NCI-H1694 (cell line): ENCODE measurements at regions not wholly inside any gene's neighbourhood (a gene's known extent, or its start where the extent isn't known, plus 50 kb on each side); places are given as distances from the start of the nearest gene placed in this dataset.
A peak's percentile ranks its signal among the peaks of the same experiment; 100 is the strongest.
"Not testable (repeated sequence)": the region's sequence is repeated elsewhere in the genome, so short reads cannot be mapped to it uniquely, and the experiment has no call there.

Experiments
- DNase-seq: peaks from one replicate; lab custom pipeline; 2025; lab: John Stamatoyannopoulos, UW

DNA sequence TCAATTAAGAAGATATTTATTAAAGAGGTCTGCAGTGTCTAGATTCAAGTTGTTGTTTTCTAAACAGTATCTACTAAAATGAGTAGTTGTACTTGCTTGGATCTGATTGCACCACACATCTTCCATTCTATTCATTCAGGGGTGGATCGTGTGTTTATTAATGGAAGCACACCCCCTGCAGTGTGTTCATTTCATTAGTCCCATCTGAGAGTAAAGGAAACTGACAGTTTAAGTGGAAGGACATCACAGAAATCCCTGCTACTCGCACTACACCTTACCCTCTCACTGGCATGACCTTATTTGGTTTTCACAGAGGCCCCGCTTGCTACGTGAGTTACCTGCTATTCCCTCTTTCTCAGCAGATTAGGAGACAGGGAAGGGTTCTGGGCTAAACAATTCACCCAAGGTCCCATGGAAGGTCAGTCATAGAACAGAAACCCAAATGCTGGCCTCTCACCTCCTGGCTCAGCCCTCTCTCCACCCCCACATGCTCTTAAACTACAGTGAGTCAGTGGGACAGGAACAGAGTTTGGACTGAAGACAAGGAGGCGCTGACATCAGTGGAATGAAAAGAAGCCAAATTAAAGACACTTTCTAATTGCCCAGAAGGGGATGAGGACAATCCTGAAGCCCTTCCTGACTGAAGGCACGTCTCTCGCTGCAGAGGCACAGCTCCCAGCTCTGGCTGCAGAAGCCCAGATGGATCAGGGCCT is 369.2 kb upstream of the NRP1 start:
- no peak for DNase-seq

DNA sequence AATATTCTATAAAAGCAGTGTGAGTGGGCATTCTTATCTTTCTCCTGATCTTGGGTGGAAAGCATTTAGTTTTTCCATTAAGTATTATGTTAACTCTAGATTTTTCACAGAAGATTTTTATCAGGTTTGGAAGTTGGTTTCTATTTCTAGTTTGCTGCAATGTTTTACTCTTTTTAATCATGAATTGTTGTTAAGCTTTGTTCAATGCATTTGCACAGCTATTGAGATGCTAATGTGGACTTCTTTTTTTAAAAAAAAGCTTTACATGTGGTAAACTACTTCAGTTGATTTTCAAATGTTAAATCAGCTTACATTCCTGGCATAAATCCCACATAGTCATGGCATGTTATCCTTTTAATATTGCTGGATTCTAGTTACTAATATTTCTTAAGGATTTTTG is 363.6 kb upstream of the NRP1 start:
- DNase-seq: no peak

DNA sequence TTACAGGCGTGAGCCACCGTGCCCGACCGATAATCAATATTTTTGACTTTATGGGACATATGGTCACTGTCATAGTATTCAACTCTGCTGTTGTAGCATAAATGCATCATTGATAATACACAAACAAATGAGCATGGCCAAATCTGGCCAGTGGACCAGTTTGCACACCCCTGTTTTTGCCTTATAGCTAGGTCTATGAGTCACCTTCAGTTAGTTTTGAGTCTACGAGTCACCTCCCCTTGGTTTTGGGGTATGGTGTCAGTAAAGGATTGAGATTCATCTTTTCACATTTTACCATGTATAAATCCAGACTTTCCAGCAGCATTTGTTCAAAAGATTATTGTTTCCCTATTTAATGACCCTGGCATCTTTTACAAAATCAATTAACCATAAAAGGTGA is 362.5 kb upstream of the NRP1 start:
- no peak for DNase-seq

DNA sequence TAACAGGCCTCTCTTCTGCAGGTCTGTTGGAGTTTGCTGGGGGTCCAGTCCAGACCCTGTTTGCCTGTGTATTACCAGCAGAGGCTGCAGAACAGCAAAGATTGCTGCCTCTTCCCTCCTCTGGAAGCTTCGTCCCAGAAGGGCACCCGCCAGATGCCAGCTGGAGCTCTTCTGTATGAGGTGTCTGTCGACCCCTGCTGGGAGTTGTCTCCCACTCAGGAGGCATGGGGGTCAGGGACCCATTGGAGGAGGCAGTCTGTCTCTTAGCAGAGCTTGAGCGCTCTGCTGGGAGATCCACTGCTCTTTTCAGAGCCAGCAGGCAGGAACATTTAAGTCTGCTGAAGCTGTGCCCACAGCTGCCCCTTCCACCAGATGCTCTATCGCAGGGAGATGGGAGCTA is 361.1 kb upstream of the NRP1 start:
- no peak for DNase-seq

DNA sequence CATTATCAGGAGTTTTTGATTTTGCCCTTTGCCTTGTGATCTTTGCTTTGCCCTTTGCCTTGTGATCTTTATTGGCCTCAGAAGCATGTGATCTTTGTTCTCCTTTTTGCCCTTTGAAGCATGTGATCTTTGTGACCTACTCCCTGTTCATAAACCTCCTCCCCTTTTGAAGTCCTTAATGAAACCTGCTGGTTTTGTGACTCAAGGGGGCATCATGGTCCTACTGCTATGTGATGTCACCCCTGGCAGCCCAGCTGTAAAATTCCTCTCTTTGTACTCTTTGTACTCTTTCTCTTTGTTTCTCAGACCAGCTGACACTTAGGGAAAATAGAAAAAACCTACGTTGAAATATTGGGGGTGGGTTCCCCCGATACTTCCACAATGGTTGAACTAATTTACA is 356.1 kb upstream of the NRP1 start:
- DNase-seq: not testable (repeated sequence)

DNA sequence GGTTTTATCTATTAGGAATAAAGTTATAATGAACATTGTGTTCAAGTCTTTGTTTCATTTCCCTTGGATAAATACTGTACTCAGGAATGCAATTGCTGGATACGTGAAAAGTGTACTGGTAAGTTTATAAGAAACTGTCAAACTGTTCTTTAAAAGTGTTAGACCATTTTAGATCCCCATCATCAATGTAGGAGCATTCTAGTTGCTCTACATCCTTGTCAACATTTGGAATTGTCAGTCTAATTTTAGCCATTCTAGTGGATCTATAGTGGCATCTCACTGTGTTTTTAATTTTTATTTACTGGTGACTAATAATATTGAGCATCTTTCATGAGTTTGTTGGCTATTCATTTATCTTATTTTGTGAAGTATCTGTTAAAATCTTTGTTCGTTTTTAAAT is 354.0 kb upstream of the NRP1 start:
- DNase-seq: no peak

DNA sequence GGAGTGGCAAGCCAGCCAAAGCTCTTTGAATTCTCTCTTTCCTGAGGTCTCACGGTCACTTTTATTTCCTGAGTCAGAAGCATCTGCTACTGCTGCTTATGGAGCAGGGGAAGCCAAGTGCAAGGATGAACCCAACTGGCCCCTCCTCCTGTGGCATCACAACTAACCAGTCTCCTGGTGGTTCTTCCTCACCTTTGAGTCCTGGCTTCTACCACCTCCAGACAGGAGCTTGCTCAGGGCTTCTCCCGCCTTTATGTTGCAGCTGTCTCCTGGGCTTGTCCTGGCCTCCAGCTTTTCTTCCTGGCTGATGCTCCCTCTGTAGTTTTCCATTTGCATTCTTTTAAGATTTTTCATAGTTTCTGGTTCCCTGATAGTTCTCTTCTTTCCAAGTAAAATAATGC is 349.7 kb upstream of the NRP1 start:
- DNase-seq: no peak

DNA sequence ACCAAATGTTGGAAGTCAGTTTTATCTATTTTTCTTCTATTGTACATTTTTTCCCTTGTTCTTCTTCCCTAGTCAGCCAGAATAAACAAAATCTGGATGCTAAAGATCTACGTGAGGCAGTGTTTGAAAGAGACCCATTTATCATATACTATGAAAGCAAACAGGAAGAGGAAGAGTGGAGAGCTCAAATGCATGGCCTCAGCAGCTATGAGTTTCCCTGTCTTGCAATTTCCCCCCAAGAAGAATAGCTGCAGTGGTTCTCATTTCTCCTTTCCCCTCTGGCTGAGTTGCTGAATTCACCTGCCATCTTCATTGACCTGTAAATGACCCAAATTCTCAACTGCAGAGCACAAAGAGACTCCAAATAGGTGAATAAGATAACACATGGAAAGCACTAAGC is 347.1 kb upstream of the NRP1 start:
- no peak for DNase-seq

DNA sequence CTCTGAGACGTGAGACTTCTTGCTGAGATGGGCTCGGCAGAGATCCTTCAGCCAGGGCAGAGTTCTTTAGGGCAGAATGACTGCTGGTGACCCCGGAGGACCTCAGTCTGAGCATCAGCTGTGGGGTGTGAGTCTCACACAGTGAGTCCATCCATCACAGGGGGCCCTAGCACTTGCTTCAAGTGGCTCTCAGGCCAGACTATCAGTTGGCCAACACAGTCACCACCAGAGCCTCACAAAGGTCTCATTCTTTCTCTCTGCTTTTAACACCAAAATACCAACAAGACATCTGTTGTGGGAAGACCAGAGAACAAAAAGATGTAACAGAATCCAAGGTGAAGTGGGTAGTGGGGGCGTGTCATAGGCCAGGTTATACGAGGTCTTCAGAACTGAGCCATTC is 345.6 kb upstream of the NRP1 start:
- no peak for DNase-seq

DNA sequence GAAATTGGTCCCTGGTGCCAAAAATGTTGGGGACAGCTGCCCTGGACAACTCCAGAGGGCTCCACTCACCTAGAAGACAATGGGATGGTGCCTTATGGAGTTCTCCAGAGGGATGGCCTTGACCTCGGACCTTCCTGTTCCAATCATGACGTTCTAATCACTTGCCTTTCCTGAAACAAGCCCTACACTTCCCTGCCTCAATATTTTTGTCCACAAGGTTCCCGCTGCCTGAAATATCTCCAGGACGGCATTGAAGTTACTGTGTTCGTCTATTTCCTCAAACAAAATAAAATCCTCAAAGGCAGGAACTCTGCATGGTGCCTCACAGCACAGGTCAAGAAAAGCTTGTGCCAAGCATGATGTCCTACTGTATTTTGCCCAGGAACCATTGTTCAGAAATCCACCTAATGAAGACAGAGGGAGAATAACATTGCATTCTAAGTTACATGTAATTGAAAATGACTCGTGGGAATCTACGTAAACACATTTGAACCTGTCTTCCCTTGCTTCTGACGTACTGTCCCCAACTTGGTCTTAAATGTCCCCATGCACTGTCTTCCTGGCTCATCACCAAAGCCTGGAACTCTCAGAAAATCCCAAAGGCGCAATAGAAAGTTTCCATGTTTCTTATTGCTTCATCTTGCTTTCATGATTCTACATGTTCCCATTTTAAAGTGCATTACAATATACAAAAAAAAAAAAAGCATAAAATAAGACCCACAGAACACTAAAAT is 342.3 kb upstream of the NRP1 start:
- no peak for DNase-seq

DNA sequence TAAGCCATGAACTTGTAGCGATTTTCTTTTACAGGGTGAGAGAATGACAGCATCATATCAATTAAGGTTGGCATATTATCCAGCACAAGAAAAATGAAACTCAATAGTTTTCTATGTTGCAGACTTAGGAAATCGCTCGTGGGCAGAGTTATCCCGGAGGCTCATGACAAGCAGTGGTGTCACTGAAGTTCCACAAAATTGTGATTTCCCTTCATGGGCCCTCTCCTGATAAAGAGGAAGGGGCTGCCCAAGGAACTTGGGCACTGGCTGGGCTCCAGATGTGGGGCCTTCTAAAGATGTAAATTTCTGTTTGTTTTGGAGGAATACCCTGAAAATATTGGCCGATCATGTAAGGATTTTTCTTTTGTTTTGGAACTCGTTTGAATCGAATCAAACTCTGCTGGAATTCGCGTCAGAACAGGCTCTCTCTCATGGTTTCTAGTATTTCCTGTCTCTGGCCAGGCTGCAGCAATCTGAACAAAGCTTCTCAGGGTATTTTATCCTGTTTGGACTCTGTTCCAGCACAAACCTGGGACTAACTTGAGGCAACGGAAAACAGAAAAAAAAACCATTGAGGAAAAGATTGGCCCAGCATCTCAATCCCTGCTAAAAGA is 340.6 kb upstream of the NRP1 start:
- no peak for DNase-seq

DNA sequence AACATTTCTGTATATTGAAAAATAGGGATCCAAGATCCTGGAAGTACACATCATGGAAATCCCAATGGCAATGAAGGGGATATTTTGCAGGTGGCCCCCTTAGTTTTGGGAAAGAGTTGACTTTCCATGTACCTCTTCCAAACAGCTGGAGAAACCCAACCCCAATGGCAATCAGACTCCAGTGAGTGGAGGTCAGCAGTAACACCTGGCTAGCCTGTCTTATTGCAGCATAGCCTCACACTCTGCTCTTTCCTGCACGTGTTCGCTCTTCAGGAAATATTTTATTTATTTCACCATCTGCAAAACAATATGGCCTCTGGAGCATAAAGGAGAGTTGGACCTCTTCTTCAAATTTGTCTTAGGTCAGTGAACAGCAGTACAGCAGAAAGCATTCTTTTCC is 340.0 kb upstream of the NRP1 start:
- no peak for DNase-seq

DNA sequence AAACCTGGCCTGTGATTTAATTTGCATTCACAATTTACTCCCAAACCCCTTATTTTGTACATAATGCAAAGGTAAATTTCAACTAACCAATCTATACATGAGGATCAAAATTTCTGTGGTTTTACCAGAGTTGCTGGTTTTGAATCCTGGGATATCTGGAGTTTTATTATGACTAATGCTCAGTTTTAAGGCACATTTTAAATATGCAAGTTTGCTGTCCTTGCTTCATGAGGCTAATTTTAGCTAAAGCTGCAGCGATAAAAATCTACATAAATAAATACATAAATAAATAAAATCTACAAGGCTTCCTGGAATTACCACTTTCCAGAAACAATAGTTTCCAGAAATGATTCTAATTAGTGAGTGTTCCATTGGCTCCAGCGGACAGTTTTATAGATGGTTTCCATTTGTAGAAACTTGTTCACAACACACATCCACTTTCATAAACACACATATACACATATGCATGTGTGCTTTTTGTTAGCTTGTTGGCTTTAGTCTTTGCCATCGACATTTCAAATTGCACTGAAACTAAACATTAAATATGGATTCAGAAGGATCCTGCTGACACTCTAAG is 339.5 kb upstream of the NRP1 start:
- DNase-seq: no peak

DNA sequence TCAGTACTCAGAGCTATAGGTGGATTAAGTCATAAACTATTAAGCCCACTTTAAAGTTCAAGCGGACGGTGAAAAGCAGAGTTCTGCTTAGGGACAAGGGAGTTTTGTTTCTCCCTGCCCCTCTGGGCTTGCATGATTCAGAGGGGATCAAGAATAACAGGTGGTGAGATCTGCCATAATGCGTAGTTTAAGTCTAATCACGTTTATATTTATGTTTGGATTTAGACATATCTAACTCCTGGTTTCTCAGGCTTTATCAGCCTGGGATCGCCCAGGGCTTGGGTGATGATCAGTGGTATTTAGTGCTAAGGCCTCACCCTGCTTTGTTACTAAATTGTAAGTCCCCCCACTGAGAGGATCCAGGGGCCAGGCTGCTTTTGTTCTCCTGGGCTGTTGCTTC is 335.4 kb upstream of the NRP1 start:
- no peak for DNase-seq

DNA sequence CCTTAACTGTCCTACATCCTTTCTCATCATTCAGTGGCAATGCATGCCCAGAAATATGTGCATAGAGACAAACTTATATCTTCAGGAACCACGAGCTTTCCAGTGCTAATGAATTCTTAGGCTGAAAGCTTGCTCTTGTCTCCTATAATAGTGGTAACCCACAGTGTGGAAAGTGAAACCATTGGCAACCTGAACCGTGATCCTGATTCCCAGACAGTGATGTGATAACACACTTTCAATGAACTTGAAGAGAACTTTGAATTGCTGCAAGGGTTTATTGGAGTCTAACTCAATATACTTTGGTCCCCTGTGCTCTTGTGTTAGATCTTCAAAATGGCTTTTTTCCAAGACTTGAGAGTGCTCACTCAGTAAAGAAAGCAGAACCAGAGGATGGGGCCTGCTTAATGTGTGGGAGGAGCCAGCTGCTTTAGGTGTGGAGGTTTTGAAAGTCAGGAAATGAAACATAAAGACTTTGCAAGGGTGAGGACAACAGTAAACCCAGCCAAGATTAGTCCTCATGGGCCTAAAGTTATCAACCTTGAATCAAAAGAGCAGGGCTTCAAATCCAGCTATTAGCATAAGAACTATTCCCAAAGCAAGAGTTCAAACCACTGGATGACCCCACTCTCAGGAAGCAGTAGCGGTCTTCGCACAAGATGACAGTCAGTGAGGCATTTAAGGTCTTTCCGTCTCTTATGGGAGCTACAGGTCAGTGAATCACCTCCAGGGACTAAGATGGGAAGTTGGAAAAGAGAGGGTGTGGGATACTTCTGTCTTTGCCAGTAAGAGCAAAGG is 332.4 kb upstream of the NRP1 start:
- no peak for DNase-seq

DNA sequence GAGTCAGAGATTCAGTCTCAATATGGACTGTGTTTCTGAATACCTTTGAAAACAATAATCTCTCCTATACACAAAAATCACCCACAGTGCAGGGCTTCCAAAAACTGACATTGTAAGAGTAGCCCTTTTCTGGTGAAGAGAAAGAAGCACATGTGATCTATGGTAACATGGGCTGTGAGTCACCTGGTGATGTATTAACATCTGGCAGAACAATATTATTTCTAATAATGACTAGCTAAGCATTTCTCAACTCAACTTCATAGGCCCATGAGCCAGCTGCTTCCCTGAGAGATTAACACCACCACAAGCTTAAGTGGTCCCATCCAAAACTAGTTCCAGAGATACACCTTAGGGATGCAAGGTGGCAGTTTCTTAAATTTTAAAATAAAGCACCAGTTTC is 331.0 kb upstream of the NRP1 start:
- no peak for DNase-seq

DNA sequence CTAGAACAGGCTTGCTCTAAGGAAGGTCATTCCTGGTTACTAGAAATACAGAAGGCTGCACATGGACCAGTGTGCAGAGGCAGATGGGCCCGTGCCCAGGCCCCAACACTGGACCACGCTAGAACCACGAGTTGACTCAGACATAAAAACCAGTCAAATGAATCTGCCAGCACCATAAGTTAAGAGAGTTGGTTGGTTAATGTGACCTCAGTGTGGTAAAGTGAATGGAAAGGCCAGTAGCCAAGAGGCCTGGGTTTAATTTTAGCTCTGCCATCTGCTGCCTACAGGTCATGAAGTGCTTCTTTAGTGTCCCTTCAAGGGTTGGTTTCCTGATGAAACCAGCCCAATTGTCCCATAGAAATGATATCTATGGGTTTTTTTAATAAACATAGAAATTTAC is 329.6 kb upstream of the NRP1 start:
- DNase-seq: no peak

DNA sequence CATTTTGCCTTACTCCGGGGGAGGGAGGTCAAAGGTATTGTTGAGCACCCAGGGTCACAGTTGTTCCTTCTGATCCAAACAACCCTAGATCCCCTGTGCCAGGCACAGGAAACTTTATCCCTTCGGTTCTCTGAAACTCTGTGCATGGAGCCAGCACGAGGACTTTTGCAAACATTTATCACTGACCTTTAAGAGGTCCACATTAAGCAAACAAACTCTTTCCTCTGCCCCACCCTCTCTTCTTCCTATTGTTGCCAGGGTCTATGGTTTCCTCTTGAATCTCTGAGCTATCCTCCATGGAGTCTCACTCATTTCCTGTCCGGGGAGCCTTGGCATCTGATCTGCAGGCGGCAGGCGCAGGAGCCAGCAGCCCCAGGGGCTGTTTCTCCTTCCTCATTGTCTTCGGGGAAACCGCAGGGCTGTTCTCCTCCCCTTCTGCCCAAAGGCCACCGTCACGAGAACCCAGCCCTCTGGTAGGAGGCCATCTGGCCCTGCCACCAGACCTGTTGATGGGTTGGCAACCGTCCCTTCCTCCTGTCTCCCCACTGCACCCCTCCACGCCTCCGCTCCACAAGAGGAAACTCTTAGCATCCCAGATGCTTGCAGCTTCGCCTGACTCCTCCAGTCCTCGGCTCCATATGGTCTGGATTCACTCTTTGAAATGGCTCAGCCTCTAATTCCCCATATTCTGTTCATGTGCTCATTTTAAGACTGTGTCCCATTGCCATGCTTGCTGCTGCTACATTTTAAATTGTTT is 327.3 kb upstream of the NRP1 start:
- DNase-seq: peak; percentile 49

DNA sequence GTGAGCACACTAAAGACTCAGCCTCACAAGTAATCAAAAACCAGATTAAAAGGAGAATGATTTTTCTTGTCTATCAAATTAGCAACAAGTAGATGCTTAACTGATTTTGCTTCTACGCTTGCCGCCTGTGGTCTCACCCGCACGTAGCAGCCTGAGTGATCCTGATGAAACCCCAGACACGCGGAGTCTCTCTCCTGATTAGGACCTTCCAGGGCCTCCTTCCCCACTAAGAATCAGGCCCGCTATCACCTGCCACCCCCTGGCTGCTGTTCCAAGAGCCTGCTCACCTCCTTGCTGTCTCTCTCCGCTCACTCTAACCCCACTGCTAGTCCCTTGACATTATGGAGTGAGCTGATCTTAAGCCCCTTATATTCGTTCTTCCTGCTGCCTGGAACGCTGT is 325.9 kb upstream of the NRP1 start:
- no peak for DNase-seq

DNA sequence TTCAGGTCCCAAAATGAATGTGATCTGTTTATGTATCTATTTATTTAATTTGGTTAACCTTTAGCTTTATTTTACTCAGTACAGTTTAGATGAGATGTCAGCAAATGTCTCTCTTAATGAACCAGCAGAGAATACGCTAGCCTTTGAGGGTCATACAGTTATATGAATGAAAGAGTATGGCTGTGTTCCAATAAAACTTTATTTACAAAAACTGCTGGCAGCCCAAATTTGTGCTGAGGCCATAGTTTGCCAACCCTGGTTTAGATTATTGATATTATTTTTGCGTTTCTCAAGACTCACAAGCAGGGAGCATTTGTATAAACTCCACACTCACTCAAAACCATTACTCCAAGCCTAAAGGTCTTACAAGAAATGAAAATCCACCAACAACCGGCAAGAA is 323.4 kb upstream of the NRP1 start:
- no peak for DNase-seq

DNA sequence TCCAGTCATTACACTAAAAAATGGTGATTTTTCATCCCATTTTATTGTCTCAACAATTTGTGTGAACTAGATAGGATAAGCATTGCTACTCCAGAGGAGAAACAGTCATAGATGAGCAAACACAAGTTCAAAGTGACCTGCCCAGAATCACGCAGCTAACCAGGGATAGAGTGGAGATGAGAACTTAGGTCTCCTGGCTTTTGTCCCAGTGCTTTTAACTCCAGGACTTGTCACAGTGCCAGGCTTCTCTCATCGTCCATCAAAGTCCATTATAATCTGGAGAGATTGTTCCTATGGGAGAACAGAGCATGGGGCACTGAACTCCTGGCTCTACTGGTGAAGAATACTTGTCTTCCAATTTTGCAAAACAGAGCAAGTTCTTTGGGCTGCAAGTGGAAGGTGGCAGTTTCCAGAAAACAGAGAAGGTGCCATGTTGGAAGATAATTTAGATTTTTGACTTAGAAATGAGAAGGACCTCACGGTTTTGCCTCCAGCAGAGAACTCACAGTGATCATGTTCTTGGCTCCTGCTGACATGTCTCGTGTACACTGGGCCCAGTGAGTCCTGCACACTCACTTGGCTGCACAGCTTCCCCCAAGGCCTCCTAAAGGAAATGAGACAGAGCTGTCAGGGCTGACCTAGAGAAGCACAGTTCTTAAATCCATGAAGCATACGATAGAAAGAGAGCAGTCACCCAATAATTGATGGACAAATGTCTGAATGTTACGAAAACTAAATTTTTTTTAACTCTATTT is 322.9 kb upstream of the NRP1 start:
- DNase-seq: no peak
